ENCODE measurements at regions not wholly inside any gene's neighbourhood (a gene's known extent, or its start where the extent isn't known, plus 50 kb on each side); places are given as distances from the start of the nearest gene placed in this dataset.

GRCh38 chr15:31456354-31457060 lies 129.9 kb downstream of the KLF13 start:
- no peaks in the 10 kb centered on the region for H4K20me1 ChIP-seq (ENCODE audit: control insufficient read depth, insufficient read depth, low read length, poor library complexity, severe bottlenecking)
- peaks cover 0 to 3% (median 0%) of the 10 kb centered on the region in 4 experiments for H3K27me3 ChIP-seq (replicated peaks in 1 of 4; ENCODE audit: control extremely low read depth in 1 of 4, control insufficient read depth in 3 of 4, insufficient read depth in 4 of 4, low read length in 3 of 4)
- no peak overlapping the region for H3K4me3 ChIP-seq (ENCODE audit: control extremely low read depth in 1 of 5, extremely low read depth in 1 of 5, insufficient read depth in 1 of 5, low read depth in 2 of 5, low read length in 4 of 5)
- DNase-seq = no peak
- H3K4me3 Mint-ChIP-seq = no peak overlapping the region
- H3K9ac ChIP-seq (ENCODE audit: low read length) = no peak overlapping the region
- POLR2A ChIA-PET = no interaction called here
- no peak overlapping the region for H3K27ac ChIP-seq (ENCODE audit: low read length in 2 of 2)
- no peak overlapping the region for H3K4me2 ChIP-seq (replicated peaks; ENCODE audit: low read depth, low read length, poor library complexity, severe bottlenecking)
- peaks cover 35 to 41% of the 10 kb centered on the region in 2 donors for H3K4me1 ChIP-seq (ENCODE audit: control insufficient read depth in 2 of 2, insufficient read depth in 2 of 2, low read length in 2 of 2)
- H3K79me2 ChIP-seq (ENCODE audit: control insufficient read depth, insufficient read depth, low read length) = no peaks in the 10 kb centered on the region
- peaks cover 37% of the 10 kb centered on the region for H3K4me1 Mint-ChIP-seq
- CTCF ChIA-PET = interaction anchor here (0.8 to 3.0 kb wide), 4 partner anchors 16 to 34 kb away, joined by 3 to 16 read pairs (median 4); no protein-coding TSS in a partner anchor
- WGBS (ENCODE audit: insufficient coverage) = 92% methylated on average over 8 of the region's 8 CpGs
- TF ChIP-seq CTCF (IDR thresholded peaks at IDR 0.05) (no peak), EZH2 (IDR thresholded peaks at IDR 0.05; ENCODE audit: borderline replicate concordance, insufficient read depth, low read depth, low read length, poor library complexity, severe bottlenecking) (no peak)
- no peak overlapping the region for H3K27ac Mint-ChIP-seq
- peaks cover 0 to 7% (median 0%) of the 10 kb centered on the region in 3 donors for H3K9me3 ChIP-seq (ENCODE audit: control extremely low read depth in 1 of 3, control insufficient read depth in 2 of 3, insufficient read depth in 1 of 3, low read length in 2 of 3)
- no peaks in the 10 kb centered on the region for H3K36me3 ChIP-seq (replicated peaks in 1 of 2; ENCODE audit: control extremely low read depth in 1 of 2, control insufficient read depth in 1 of 2, extremely low read depth in 1 of 2, insufficient read depth in 2 of 2, low read length in 1 of 2)
- no peak overlapping the region for H2AFZ ChIP-seq (ENCODE audit: insufficient read depth, low read depth, low read length, poor library complexity, severe bottlenecking)
- H3K27me3 Mint-ChIP-seq = peaks cover 4% of the 10 kb centered on the region
- H3K9me3 Mint-ChIP-seq (ENCODE audit: insufficient read depth) = peaks cover 2% of the 10 kb centered on the region
- intact Hi-C loops (cut with micrococcal nuclease) = no loop called here
- ATAC-seq (ENCODE audit: low read depth) = no peak

DNA sequence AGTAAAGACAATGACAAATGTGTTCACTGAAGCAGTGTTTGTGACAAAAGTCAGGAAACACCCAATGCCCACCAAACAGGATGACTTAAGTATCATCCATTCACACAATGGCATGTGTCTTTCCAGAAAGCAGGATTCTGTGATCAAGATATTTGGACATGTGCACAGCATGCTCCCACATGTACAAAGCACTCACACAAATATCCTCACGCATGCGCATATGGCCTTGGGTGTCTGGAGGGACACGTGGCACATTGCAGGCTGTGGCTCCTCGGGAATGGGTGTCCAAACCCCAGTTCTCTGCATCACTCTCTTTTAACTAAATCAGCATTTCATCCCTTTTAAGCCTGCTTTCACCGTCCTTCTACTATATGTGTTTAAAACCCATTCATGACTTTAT lies 130.5 kb downstream of the KLF13 start:
- H3K4me2 ChIP-seq (replicated peaks; ENCODE audit: low read depth, low read length, poor library complexity, severe bottlenecking) = no peak overlapping the region
- peaks cover 4% of the 10 kb centered on the region for H3K27me3 Mint-ChIP-seq
- no peak overlapping the region for H3K27ac Mint-ChIP-seq
- no peak overlapping the region for H3K4me3 Mint-ChIP-seq
- no peak overlapping the region for H3K4me3 ChIP-seq (ENCODE audit: control extremely low read depth in 1 of 5, extremely low read depth in 1 of 5, insufficient read depth in 1 of 5, low read depth in 2 of 5, low read length in 4 of 5)
- no peak overlapping the region for H2AFZ ChIP-seq (ENCODE audit: insufficient read depth, low read depth, low read length, poor library complexity, severe bottlenecking)
- H3K9me3 ChIP-seq (ENCODE audit: control extremely low read depth in 1 of 3, control insufficient read depth in 2 of 3, insufficient read depth in 1 of 3, low read length in 2 of 3) = peaks cover 0 to 7% (median 0%) of the 10 kb centered on the region in 3 donors
- H3K36me3 ChIP-seq (replicated peaks in 1 of 2; ENCODE audit: control extremely low read depth in 1 of 2, control insufficient read depth in 1 of 2, extremely low read depth in 1 of 2, insufficient read depth in 2 of 2, low read length in 1 of 2) = no peaks in the 10 kb centered on the region
- peaks cover 0 to 3% (median 0%) of the 10 kb centered on the region in 4 experiments for H3K27me3 ChIP-seq (replicated peaks in 1 of 4; ENCODE audit: control extremely low read depth in 1 of 4, control insufficient read depth in 3 of 4, insufficient read depth in 4 of 4, low read length in 3 of 4)
- ChIA-PET POLR2A (no interaction called here), CTCF (interaction anchor here (2.9 to 4.9 kb wide), 6 partner anchors 15 to 33 kb away, joined by 8 to 32 read pairs (median 24); no protein-coding TSS in a partner anchor)
- peaks cover 40% of the 10 kb centered on the region for H3K4me1 Mint-ChIP-seq
- H4K20me1 ChIP-seq (ENCODE audit: control insufficient read depth, insufficient read depth, low read length, poor library complexity, severe bottlenecking) = no peaks in the 10 kb centered on the region
- no peak for TF ChIP-seq CTCF (IDR thresholded peaks at IDR 0.05)
- 100% methylated on average over 4 of the region's 5 CpGs for WGBS (ENCODE audit: insufficient coverage)
- no peak for DNase-seq
- H3K9me3 Mint-ChIP-seq (ENCODE audit: insufficient read depth) = peaks cover 2% of the 10 kb centered on the region
- ATAC-seq (ENCODE audit: low read depth) = no peak
- H3K79me2 ChIP-seq (ENCODE audit: control insufficient read depth, insufficient read depth, low read length) = no peaks in the 10 kb centered on the region
- no peak overlapping the region for H3K27ac ChIP-seq (ENCODE audit: low read length in 2 of 2)
- peaks cover 39 to 44% of the 10 kb centered on the region in 2 donors for H3K4me1 ChIP-seq (ENCODE audit: control insufficient read depth in 2 of 2, insufficient read depth in 2 of 2, low read length in 2 of 2)
- no peak overlapping the region for H3K9ac ChIP-seq (ENCODE audit: low read length)
- intact Hi-C loops (cut with micrococcal nuclease) = no loop called here

Data from B cell (primary cell).